Sigmoid colon (tissue), 6 donors: ENCODE measurements at regions not wholly inside any gene's neighbourhood (a gene's known extent, or its start where the extent isn't known, plus 50 kb on each side); places are given as distances from the start of the nearest gene placed in this dataset.

ENCODE experiments used
- DNase-seq: peaks from one replicate; pipeline ENCODE4 v3.0.0-alpha.2; 2019
- H3K27ac ChIP-seq, 4 donors: fragments of 200-600 bp; sonication (generic); one replicate each; pipeline ENCODE4 v1.5.1; 2016 to 2019; ENCODE audit warnings: mild to moderate bottlenecking in 1 of 4
- H3K27me3 ChIP-seq, 3 donors: fragments of 200-600 bp; sonication (generic); one replicate each; pipeline ENCODE4 v1.5.1; 2019; ENCODE audit warnings: mild to moderate bottlenecking in 1 of 3
- H3K36me3 ChIP-seq, 4 donors: fragments of 200-600 bp; sonication (generic); one replicate each; pipeline ENCODE4 v1.5.1; 2016 to 2019
- H3K4me1 ChIP-seq, 4 donors: fragments of 200-600 bp; sonication (generic); one replicate each; pipeline ENCODE4 v1.5.1; 2017 to 2019
- H3K4me3 ChIP-seq, 4 donors: fragments of 200-600 bp; sonication (generic); one replicate each; pipeline ENCODE4 v1.5.1; 2017 to 2019; ENCODE audit warnings: mild to moderate bottlenecking in 2 of 4, moderate library complexity in 1 of 4
- H3K9me3 ChIP-seq, 4 donors: fragments of 200-600 bp in 3 of 4; sonication (generic) in 3 of 4; one replicate each; pipeline versions ENCODE4 v1.5.1 to v1.6.1; 2013 to 2019
- EP300 ChIP-seq, 4 donors: sonication (generic); formaldehyde crosslinking; IDR thresholded peaks; one replicate each; pipeline ENCODE4 v1.6.1; 2017; ENCODE audit warnings: antibody characterized with exemption in 4 of 4
- POLR2A ChIP-seq, 2 donors: fragments of 450-650 bp; IDR thresholded peaks; one replicate each; pipeline ENCODE4 v1.6.1; 2016; ENCODE audit warnings: antibody characterized with exemption in 2 of 2, mild to moderate bottlenecking in 2 of 2, moderate library complexity in 2 of 2
- POLR2AphosphoS5 ChIP-seq, 4 donors: sonication (generic); formaldehyde crosslinking; IDR thresholded peaks; one replicate each; pipeline ENCODE4 v1.6.1; 2017; ENCODE audit warnings: antibody characterized with exemption in 4 of 4
- WGBS, 2 donors: extraction: QIAGEN DNeasy Blood & Tissue Kit; methylation state at CpG; one replicate each; pipeline ENCODE4 v1.1.7; 2013; 5-methylcytosine and 5-hydroxymethylcytosine counted together
- intact Hi-C: fragments of 100-400 bp; cut with DNase I; formaldehyde crosslinking; loops from one replicate; pipeline ENCODE4 v1.15.1; 2023
- TF ChIP-seq, protein P1 (sequence below), 4 experiments: fragments of 450-650 bp in 3 of 4; fragments of 200-600 bp in 1 of 4; IDR thresholded peaks; one replicate each; pipeline ENCODE4 v1.5.1; 2016 to 2019; ENCODE audit warnings: antibody characterized with exemption in 4 of 4, mild to moderate bottlenecking in 3 of 4, moderate library complexity in 2 of 4
- donor health status: healthy with polysubstance abuse.
- donor health status: healthy.

- 85 to 88% methylated on average over 2 of the region's 2 CpGs for WGBS, 2 donors
- Histone ChIP-seq H3K27ac (no peak overlapping the region), H3K36me3 (no peaks in the 10 kb centered on the region), H3K9me3 (no peaks in the 10 kb centered on the region), H3K4me3 (no peak overlapping the region), H3K4me1 (no peaks in the 10 kb centered on the region), H3K27me3 (no peaks in the 10 kb centered on the region)
- no peak for DNase-seq
- no peak for TF ChIP-seq POLR2A (IDR thresholded peaks at IDR 0.05)
- TF ChIP-seq POLR2AphosphoS5 (IDR thresholded peaks at IDR 0.05): no peak
- TF ChIP-seq EP300 (IDR thresholded peaks at IDR 0.05): no peak
- TF ChIP-seq, protein P1, sequence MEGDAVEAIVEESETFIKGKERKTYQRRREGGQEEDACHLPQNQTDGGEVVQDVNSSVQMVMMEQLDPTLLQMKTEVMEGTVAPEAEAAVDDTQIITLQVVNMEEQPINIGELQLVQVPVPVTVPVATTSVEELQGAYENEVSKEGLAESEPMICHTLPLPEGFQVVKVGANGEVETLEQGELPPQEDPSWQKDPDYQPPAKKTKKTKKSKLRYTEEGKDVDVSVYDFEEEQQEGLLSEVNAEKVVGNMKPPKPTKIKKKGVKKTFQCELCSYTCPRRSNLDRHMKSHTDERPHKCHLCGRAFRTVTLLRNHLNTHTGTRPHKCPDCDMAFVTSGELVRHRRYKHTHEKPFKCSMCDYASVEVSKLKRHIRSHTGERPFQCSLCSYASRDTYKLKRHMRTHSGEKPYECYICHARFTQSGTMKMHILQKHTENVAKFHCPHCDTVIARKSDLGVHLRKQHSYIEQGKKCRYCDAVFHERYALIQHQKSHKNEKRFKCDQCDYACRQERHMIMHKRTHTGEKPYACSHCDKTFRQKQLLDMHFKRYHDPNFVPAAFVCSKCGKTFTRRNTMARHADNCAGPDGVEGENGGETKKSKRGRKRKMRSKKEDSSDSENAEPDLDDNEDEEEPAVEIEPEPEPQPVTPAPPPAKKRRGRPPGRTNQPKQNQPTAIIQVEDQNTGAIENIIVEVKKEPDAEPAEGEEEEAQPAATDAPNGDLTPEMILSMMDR (IDR thresholded peaks at IDR 0.05): no peak
- intact Hi-C loops: no loop called here
Measured at GRCh38 chr3:78304115-78304514, 1264.2 kb downstream of the ROBO2 start.

DNA sequence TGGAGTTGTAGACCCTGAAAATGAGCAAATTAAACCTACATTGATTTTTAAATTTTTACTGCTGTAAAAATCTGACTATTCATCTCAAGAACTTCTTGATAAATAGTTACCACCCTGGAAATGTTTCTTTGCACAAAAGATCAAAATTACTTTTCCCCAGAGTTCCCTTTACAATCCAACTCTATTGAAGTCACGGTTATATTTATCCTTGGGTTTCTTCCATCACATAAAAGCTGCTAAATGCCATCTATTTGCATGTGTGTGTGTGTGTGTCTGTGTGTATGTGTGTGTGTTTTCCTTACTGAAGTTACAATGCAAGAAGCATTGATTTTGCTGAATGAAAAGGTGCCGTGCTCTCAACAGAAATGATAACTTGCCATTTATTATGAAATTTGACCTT, 1273.0 kb downstream of the ROBO2 start:
- Histone ChIP-seq H3K27me3 (no peaks in the 10 kb centered on the region), H3K27ac (no peak overlapping the region), H3K4me1 (no peaks in the 10 kb centered on the region), H3K9me3 (no peaks in the 10 kb centered on the region), H3K36me3 (no peaks in the 10 kb centered on the region), H3K4me3 (no peak overlapping the region)
- no peak for DNase-seq
- TF ChIP-seq EP300 (IDR thresholded peaks at IDR 0.05) (no peak), POLR2A (IDR thresholded peaks at IDR 0.05) (no peak), POLR2AphosphoS5 (IDR thresholded peaks at IDR 0.05) (no peak)
- TF ChIP-seq, protein P1 (IDR thresholded peaks at IDR 0.05): no peak
- WGBS, 2 donors: 70 to 87% methylated on average over 2 of the region's 2 CpGs
- intact Hi-C loops: no loop called here

- H3K27me3 ChIP-seq: no peaks in the 10 kb centered on the region
- WGBS, 2 donors: 39 to 83% methylated on average over 1 of the region's 1 CpG
- no peaks in the 10 kb centered on the region for H3K9me3 ChIP-seq
- no peak for DNase-seq
- H3K27ac ChIP-seq: no peak overlapping the region
- H3K4me1 ChIP-seq: no peaks in the 10 kb centered on the region
- TF ChIP-seq, protein P1 (IDR thresholded peaks at IDR 0.05): no peak
- TF ChIP-seq EP300 (IDR thresholded peaks at IDR 0.05) (no peak), POLR2AphosphoS5 (IDR thresholded peaks at IDR 0.05) (no peak), POLR2A (IDR thresholded peaks at IDR 0.05) (no peak)
- no peaks in the 10 kb centered on the region for H3K36me3 ChIP-seq
- H3K4me3 ChIP-seq: no peak overlapping the region
- intact Hi-C loops: no loop called here
Measured at GRCh38 chr3:78313332-78313731, 1273.4 kb downstream of the ROBO2 start.

GRCh38 chr3:78314327-78314726, 1274.4 kb downstream of the ROBO2 start:
- 51 to 80% methylated on average over 2 of the region's 2 CpGs for WGBS, 2 donors
- intact Hi-C loops: no loop called here
- H3K27me3 ChIP-seq: no peaks in the 10 kb centered on the region
- TF ChIP-seq POLR2AphosphoS5 (IDR thresholded peaks at IDR 0.05) (no peak), POLR2A (IDR thresholded peaks at IDR 0.05) (no peak), EP300 (IDR thresholded peaks at IDR 0.05) (no peak)
- TF ChIP-seq, protein P1 (IDR thresholded peaks at IDR 0.05): no peak
- H3K27ac ChIP-seq: no peak overlapping the region
- no peaks in the 10 kb centered on the region for H3K4me1 ChIP-seq
- H3K9me3 ChIP-seq: no peaks in the 10 kb centered on the region
- no peak for DNase-seq
- H3K36me3 ChIP-seq: no peaks in the 10 kb centered on the region
- H3K4me3 ChIP-seq: no peak overlapping the region

GRCh38 chr3:78317774-78318173, 1277.9 kb downstream of the ROBO2 start:
- no peaks in the 10 kb centered on the region for H3K4me1 ChIP-seq
- no peak overlapping the region for H3K4me3 ChIP-seq
- no peak for DNase-seq
- 80 to 84% methylated on average over 1 of the region's 1 CpG for WGBS, 2 donors
- no peaks in the 10 kb centered on the region for H3K9me3 ChIP-seq
- TF ChIP-seq POLR2AphosphoS5 (IDR thresholded peaks at IDR 0.05) (no peak), POLR2A (IDR thresholded peaks at IDR 0.05) (no peak), EP300 (IDR thresholded peaks at IDR 0.05) (no peak)
- TF ChIP-seq, protein P1 (IDR thresholded peaks at IDR 0.05): no peak
- H3K36me3 ChIP-seq: no peaks in the 10 kb centered on the region
- H3K27me3 ChIP-seq: no peaks in the 10 kb centered on the region
- intact Hi-C loops: no loop called here
- H3K27ac ChIP-seq: no peak overlapping the region
